ENCODE measurements at regions not wholly inside any gene's neighbourhood (a gene's known extent, or its start where the extent isn't known, plus 50 kb on each side); places are given as distances from the start of the nearest gene placed in this dataset.

DNA sequence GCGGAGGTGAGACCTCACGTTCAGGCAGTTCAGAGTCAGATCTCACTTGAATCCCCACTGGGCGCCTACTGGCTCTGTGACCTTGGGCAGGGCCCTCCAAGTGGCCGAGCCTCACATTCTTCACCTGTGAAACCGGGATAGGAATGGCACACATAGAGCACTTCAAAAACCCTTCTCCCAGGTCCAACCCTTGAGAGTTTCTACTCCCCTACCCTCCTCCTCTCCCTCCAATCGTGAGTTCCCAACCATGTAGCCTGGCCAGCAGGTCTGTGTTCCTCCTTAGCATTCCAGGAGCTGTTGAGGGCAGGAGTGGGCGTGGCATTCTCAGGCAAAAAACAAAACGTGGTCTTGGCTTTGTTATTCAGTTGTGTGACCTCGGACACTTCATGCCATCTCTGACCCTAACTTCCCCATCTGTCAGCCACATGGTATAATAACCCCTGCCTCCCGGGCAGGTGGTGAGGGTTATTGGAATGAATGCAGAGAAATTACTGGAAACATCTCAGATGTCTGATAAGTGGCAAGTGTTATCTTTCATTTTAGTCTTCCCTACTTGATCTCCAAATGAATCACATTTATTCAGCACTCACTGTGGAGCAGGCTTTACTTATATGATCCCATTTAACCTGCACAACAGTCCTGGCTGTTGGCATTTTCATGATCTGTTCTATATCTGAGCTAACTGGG is 112.8 kb upstream of the BOD1 start:
- TF ChIP-seq, protein P1, sequence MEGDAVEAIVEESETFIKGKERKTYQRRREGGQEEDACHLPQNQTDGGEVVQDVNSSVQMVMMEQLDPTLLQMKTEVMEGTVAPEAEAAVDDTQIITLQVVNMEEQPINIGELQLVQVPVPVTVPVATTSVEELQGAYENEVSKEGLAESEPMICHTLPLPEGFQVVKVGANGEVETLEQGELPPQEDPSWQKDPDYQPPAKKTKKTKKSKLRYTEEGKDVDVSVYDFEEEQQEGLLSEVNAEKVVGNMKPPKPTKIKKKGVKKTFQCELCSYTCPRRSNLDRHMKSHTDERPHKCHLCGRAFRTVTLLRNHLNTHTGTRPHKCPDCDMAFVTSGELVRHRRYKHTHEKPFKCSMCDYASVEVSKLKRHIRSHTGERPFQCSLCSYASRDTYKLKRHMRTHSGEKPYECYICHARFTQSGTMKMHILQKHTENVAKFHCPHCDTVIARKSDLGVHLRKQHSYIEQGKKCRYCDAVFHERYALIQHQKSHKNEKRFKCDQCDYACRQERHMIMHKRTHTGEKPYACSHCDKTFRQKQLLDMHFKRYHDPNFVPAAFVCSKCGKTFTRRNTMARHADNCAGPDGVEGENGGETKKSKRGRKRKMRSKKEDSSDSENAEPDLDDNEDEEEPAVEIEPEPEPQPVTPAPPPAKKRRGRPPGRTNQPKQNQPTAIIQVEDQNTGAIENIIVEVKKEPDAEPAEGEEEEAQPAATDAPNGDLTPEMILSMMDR (IDR thresholded peaks at IDR 0.05; ENCODE audit: low read depth, low read length), result no peak
- no peak for TF ChIP-seq EZH2phosphoT487 (IDR thresholded peaks at IDR 0.05; ENCODE audit: low read depth)
